SK-N-SH treated with all-trans-retinoic acid at 6 μM for 48 hours (cell line): ENCODE measurements at regions not wholly inside any gene's neighbourhood (a gene's known extent, or its start where the extent isn't known, plus 50 kb on each side); places are given as distances from the start of the nearest gene placed in this dataset.

Experiments used
- ARNTL ChIP-seq: fragments of 450-650 bp; formaldehyde crosslinking; IDR thresholded peaks from 2 replicates; pipeline ENCODE4 v1.5.0; 2020; ENCODE audit warnings: low read depth, mild to moderate bottlenecking, moderate library complexity, borderline replicate concordance
- CSDC2 ChIP-seq: fragments of 250-450 bp; sonication (Bioruptor Pico); IDR thresholded peaks from 2 replicates; pipeline ENCODE4 v1.5.0; 2020; ENCODE audit warnings: mild to moderate bottlenecking, moderate library complexity
- ESRRG ChIP-seq: fragments of 250-450 bp; sonication (Bioruptor Pico); IDR thresholded peaks from 2 replicates; pipeline ENCODE4 v1.6.1; 2021; ENCODE audit warnings: mild to moderate bottlenecking
- ISL1 ChIP-seq: fragments of 250-450 bp; sonication (Bioruptor Pico); IDR thresholded peaks from 2 replicates; pipeline ENCODE4 v2.1.2; 2022; ENCODE audit warnings: mild to moderate bottlenecking, moderate library complexity
- PPARA ChIP-seq: fragments of 250-450 bp; sonication (Bioruptor Pico); IDR thresholded peaks from 2 replicates; pipeline ENCODE4 v1.5.0; 2020; ENCODE audit warnings: mild to moderate bottlenecking, borderline replicate concordance
- SNAI2 ChIP-seq: fragments of 250-450 bp; sonication (Bioruptor Pico); IDR thresholded peaks from 2 replicates; pipeline ENCODE4 v1.5.0; 2020; ENCODE audit warnings: mild to moderate bottlenecking, moderate library complexity
- TOX ChIP-seq: fragments of 250-450 bp; sonication (Bioruptor Pico); IDR thresholded peaks from 2 replicates; pipeline ENCODE4 v1.8.0; 2021; ENCODE audit warnings: mild to moderate bottlenecking, moderate library complexity, borderline replicate concordance
- TSHZ2 ChIP-seq: fragments of 250-450 bp; sonication (Bioruptor Pico); IDR thresholded peaks from 2 replicates; pipeline ENCODE4 v1.5.0; 2020; ENCODE audit warnings: mild to moderate bottlenecking, moderate library complexity
- ZC3H10 ChIP-seq: fragments of 250-450 bp; sonication (Bioruptor Pico); IDR thresholded peaks from 2 replicates; pipeline ENCODE4 v1.5.1; 2021; ENCODE audit warnings: mild to moderate bottlenecking, moderate library complexity
- ZFP3 ChIP-seq: fragments of 250-450 bp; sonication (Bioruptor Pico); IDR thresholded peaks from 2 replicates; pipeline ENCODE4 v1.5.0; 2020; ENCODE audit warnings: mild to moderate bottlenecking, moderate library complexity
- ZNF565 ChIP-seq: fragments of 450-650 bp; formaldehyde crosslinking; conservative IDR thresholded peaks from 2 replicates; pipeline ENCODE4 v1.5.0; 2020; ENCODE audit warnings: low read depth, mild to moderate bottlenecking, moderate library complexity
- ZNF70 ChIP-seq: fragments of 450-650 bp; formaldehyde crosslinking; IDR thresholded peaks from 2 replicates; pipeline ENCODE4 v1.5.0; 2020; ENCODE audit warnings: mild to moderate bottlenecking, moderate library complexity
- TF ChIP-seq, protein P1 (sequence below): fragments of 250-450 bp; sonication (Bioruptor Pico); IDR thresholded peaks from 2 replicates; pipeline ENCODE4 v1.8.0; 2021; ENCODE audit warnings: low read depth, mild to moderate bottlenecking, moderate library complexity, borderline replicate concordance

DNA sequence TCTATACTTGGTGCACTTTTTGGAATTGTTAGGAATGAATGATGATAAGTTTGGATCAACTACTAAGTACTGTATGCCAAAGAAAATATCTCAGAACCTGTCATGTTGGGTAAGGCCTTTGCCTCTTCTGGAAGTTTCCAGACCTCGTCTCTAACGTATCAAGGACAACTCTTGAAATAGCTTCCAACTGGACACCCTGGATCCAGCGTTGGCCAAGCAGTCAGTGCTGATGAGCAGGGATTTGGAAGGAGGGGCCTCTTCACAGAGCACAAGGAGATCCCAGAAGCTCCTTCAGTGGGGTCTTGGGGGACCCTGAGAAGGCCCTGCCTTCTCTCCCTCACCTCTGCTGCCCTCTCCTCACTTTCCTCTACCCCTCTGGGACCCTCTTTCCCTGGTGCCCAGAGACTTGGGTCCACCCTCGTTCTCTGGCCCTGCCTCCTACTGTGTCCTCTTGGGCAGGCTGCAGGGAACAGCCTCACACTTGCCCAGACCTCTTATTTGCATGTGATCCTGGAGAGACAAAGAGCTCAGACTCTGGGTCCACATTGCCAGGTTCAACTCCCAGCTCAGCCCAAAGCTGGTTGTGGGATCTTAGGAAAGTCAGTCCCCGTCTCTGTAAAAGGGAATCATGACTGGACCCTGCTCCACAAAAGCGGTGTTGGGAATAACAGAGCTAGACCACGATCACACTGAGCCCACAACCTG, 145.8 kb downstream of the COL6A3 start:
- TF ChIP-seq ARNTL (CRISPR knock-in tag), result no peak
- TF ChIP-seq CSDC2, result no peak
- TF ChIP-seq PPARA (CRISPR knock-in tag), result no peak
- no peak for TF ChIP-seq ZFP3 (CRISPR knock-in tag)
- no peak for TF ChIP-seq ESRRG
- no peak for TF ChIP-seq SNAI2
- no peak for TF ChIP-seq ZNF70 (CRISPR knock-in tag)
- no peak for TF ChIP-seq ISL1 (CRISPR knock-in tag)
- no peak for TF ChIP-seq ZNF565 (CRISPR knock-in tag)
- TF ChIP-seq TOX (CRISPR knock-in tag), result no peak
- TF ChIP-seq, protein P1, sequence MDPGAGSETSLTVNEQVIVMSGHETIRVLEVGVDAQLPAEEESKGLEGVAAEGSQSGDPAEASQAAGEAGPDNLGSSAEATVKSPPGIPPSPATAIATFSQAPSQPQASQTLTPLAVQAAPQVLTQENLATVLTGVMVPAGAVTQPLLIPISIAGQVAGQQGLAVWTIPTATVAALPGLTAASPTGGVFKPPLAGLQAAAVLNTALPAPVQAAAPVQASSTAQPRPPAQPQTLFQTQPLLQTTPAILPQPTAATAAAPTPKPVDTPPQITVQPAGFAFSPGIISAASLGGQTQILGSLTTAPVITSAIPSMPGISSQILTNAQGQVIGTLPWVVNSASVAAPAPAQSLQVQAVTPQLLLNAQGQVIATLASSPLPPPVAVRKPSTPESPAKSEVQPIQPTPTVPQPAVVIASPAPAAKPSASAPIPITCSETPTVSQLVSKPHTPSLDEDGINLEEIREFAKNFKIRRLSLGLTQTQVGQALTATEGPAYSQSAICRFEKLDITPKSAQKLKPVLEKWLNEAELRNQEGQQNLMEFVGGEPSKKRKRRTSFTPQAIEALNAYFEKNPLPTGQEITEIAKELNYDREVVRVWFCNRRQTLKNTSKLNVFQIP, result no peak
- TF ChIP-seq ZC3H10 (CRISPR knock-in tag), result no peak
- no peak for TF ChIP-seq TSHZ2 (CRISPR knock-in tag)
